ENCODE measurements at regions not wholly inside any gene's neighbourhood (a gene's known extent, or its start where the extent isn't known, plus 50 kb on each side); places are given as distances from the start of the nearest gene placed in this dataset.

GRCh38 chr14:81737938-81738337 lies 204.3 kb upstream of the SEL1L start:
- TF ChIP-seq MXD4 (CRISPR knock-in tag; IDR thresholded peaks at IDR 0.05; ENCODE audit: borderline replicate concordance) (no peak), USF2 (CRISPR knock-in tag; IDR thresholded peaks at IDR 0.05) (no peak), NR3C1 (CRISPR knock-in tag; conservative IDR thresholded peaks at IDR 0.05; ENCODE audit: low read depth) (no peak), ZNF263 (CRISPR knock-in tag; IDR thresholded peaks at IDR 0.05; ENCODE audit: low read depth) (no peak), CREM (CRISPR knock-in tag; IDR thresholded peaks at IDR 0.05) (no peak)
- TF ChIP-seq, protein P1, sequence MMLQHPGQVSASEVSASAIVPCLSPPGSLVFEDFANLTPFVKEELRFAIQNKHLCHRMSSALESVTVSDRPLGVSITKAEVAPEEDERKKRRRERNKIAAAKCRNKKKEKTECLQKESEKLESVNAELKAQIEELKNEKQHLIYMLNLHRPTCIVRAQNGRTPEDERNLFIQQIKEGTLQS (CRISPR knock-in tag; conservative IDR thresholded peaks at IDR 0.05), result no peak
- TF ChIP-seq, protein P2, sequence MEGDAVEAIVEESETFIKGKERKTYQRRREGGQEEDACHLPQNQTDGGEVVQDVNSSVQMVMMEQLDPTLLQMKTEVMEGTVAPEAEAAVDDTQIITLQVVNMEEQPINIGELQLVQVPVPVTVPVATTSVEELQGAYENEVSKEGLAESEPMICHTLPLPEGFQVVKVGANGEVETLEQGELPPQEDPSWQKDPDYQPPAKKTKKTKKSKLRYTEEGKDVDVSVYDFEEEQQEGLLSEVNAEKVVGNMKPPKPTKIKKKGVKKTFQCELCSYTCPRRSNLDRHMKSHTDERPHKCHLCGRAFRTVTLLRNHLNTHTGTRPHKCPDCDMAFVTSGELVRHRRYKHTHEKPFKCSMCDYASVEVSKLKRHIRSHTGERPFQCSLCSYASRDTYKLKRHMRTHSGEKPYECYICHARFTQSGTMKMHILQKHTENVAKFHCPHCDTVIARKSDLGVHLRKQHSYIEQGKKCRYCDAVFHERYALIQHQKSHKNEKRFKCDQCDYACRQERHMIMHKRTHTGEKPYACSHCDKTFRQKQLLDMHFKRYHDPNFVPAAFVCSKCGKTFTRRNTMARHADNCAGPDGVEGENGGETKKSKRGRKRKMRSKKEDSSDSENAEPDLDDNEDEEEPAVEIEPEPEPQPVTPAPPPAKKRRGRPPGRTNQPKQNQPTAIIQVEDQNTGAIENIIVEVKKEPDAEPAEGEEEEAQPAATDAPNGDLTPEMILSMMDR (IDR thresholded peaks at IDR 0.05), result no peak
- TF ChIP-seq, protein P3, sequence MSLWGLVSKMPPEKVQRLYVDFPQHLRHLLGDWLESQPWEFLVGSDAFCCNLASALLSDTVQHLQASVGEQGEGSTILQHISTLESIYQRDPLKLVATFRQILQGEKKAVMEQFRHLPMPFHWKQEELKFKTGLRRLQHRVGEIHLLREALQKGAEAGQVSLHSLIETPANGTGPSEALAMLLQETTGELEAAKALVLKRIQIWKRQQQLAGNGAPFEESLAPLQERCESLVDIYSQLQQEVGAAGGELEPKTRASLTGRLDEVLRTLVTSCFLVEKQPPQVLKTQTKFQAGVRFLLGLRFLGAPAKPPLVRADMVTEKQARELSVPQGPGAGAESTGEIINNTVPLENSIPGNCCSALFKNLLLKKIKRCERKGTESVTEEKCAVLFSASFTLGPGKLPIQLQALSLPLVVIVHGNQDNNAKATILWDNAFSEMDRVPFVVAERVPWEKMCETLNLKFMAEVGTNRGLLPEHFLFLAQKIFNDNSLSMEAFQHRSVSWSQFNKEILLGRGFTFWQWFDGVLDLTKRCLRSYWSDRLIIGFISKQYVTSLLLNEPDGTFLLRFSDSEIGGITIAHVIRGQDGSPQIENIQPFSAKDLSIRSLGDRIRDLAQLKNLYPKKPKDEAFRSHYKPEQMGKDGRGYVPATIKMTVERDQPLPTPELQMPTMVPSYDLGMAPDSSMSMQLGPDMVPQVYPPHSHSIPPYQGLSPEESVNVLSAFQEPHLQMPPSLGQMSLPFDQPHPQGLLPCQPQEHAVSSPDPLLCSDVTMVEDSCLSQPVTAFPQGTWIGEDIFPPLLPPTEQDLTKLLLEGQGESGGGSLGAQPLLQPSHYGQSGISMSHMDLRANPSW (CRISPR knock-in tag; conservative IDR thresholded peaks at IDR 0.05; ENCODE audit: low read depth), result no peak
- TF ChIP-seq, protein P4, sequence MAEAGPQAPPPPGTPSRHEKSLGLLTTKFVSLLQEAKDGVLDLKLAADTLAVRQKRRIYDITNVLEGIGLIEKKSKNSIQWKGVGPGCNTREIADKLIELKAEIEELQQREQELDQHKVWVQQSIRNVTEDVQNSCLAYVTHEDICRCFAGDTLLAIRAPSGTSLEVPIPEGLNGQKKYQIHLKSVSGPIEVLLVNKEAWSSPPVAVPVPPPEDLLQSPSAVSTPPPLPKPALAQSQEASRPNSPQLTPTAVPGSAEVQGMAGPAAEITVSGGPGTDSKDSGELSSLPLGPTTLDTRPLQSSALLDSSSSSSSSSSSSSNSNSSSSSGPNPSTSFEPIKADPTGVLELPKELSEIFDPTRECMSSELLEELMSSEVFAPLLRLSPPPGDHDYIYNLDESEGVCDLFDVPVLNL (CRISPR knock-in tag; IDR thresholded peaks at IDR 0.05; ENCODE audit: borderline replicate concordance, low read depth), result no peak

Data from WTC11 (cell line).